ENCODE measurements at regions not wholly inside any gene's neighbourhood (a gene's known extent, or its start where the extent isn't known, plus 50 kb on each side); places are given as distances from the start of the nearest gene placed in this dataset.

- ATAC-seq: no peak
- H3K27me3 ChIP-seq: no peaks in the 10 kb centered on the region
- H3K4me3 ChIP-seq: no peak overlapping the region
- intact Hi-C loops (cut with DNase I): no loop called here
- H3K36me3 ChIP-seq: no peaks in the 10 kb centered on the region
- no peak for FAIRE-seq
- TF ChIP-seq, protein P1, sequence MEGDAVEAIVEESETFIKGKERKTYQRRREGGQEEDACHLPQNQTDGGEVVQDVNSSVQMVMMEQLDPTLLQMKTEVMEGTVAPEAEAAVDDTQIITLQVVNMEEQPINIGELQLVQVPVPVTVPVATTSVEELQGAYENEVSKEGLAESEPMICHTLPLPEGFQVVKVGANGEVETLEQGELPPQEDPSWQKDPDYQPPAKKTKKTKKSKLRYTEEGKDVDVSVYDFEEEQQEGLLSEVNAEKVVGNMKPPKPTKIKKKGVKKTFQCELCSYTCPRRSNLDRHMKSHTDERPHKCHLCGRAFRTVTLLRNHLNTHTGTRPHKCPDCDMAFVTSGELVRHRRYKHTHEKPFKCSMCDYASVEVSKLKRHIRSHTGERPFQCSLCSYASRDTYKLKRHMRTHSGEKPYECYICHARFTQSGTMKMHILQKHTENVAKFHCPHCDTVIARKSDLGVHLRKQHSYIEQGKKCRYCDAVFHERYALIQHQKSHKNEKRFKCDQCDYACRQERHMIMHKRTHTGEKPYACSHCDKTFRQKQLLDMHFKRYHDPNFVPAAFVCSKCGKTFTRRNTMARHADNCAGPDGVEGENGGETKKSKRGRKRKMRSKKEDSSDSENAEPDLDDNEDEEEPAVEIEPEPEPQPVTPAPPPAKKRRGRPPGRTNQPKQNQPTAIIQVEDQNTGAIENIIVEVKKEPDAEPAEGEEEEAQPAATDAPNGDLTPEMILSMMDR (IDR thresholded peaks at IDR 0.05): no peak
- H3K4me1 ChIP-seq: no peaks in the 10 kb centered on the region
- no peaks in the 10 kb centered on the region for H3K9me3 ChIP-seq
- 89 to 93% methylated on average over 3 of the region's 3 CpGs for WGBS, 2 donors
- no peak overlapping the region for H3K27ac ChIP-seq
- DNase-seq: no peak
Observed at GRCh38 chr12:118467641-118468305, 91.4 kb downstream of the SUDS3 start.

- Histone ChIP-seq H3K4me3 (no peak overlapping the region), H3K27me3 (no peaks in the 10 kb centered on the region), H3K9me3 (no peaks in the 10 kb centered on the region), H3K27ac (no peak overlapping the region), H3K36me3 (no peaks in the 10 kb centered on the region), H3K4me1 (no peaks in the 10 kb centered on the region)
- DNase-seq: no peak
- TF ChIP-seq, protein P1 (IDR thresholded peaks at IDR 0.05): no peak
- intact Hi-C loops (cut with DNase I): no loop called here
- no peak for FAIRE-seq
- no peak for ATAC-seq
- WGBS, 2 donors: 94 to 95% methylated on average over 1 of the region's 1 CpG
Observed at GRCh38 chr12:118472940-118473339, 96.6 kb downstream of the SUDS3 start.

GRCh38 chr12:118480235-118480634, 103.9 kb downstream of the SUDS3 start:
- DNase-seq (no peak), ATAC-seq (no peak), FAIRE-seq (no peak)
- H3K36me3 ChIP-seq: no peaks in the 10 kb centered on the region
- no peaks in the 10 kb centered on the region for H3K9me3 ChIP-seq
- no peak overlapping the region for H3K27ac ChIP-seq
- intact Hi-C loops (cut with DNase I): no loop called here
- H3K4me3 ChIP-seq: no peak overlapping the region
- H3K4me1 ChIP-seq: no peaks in the 10 kb centered on the region
- H3K27me3 ChIP-seq: no peaks in the 10 kb centered on the region
- TF ChIP-seq, protein P1 (IDR thresholded peaks at IDR 0.05): no peak
- WGBS, 2 donors: 45 to 67% methylated on average over 4 of the region's 4 CpGs

GRCh38 chr12:118488034-118488433, 111.7 kb downstream of the SUDS3 start:
- Histone ChIP-seq H3K4me3 (no peak overlapping the region), H3K9me3 (no peaks in the 10 kb centered on the region), H3K36me3 (no peaks in the 10 kb centered on the region), H3K27ac (no peak overlapping the region), H3K27me3 (no peaks in the 10 kb centered on the region), H3K4me1 (no peaks in the 10 kb centered on the region)
- WGBS, 2 donors: 45 to 48% methylated on average over 2 of the region's 2 CpGs
- intact Hi-C loops (cut with DNase I): no loop called here
- DNase-seq (no peak), ATAC-seq (no peak), FAIRE-seq (no peak)
- TF ChIP-seq, protein P1 (IDR thresholded peaks at IDR 0.05): no peak

DNA sequence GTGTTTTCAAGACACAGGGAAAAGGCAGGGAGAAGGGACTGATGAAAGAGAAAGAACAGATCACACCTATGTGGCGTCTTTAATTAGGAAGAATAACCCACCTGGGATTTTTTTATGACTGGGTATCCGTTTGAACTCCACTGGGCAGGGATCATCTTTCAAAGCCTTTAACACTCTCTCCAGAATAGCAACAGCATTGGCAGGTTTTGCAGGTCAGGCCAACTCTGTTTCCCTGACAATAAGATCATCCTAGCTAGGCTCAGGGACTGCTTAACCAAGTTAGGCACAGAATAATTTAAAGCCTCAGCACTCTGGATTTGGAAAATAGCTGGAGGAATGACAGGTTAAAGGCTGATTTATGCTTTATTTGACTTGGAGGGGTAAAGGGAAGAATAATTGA, 117.6 kb downstream of the SUDS3 start:
- H3K9me3 ChIP-seq: no peaks in the 10 kb centered on the region
- WGBS, 2 donors: 18 to 40% methylated on average over 2 of the region's 2 CpGs
- ATAC-seq: no peak
- no peak overlapping the region for H3K4me3 ChIP-seq
- H3K4me1 ChIP-seq: no peaks in the 10 kb centered on the region
- DNase-seq: no peak
- H3K27me3 ChIP-seq: no peaks in the 10 kb centered on the region
- intact Hi-C loops (cut with DNase I): no loop called here
- no peak overlapping the region for H3K27ac ChIP-seq
- TF ChIP-seq, protein P1 (IDR thresholded peaks at IDR 0.05): no peak
- FAIRE-seq: no peak
- no peaks in the 10 kb centered on the region for H3K36me3 ChIP-seq

Measured in pancreas (tissue), 10 donors.